GM12878 (cell line): ENCODE measurements at regions not wholly inside any gene's neighbourhood (a gene's known extent, or its start where the extent isn't known, plus 50 kb on each side); places are given as distances from the start of the nearest gene placed in this dataset.

Source experiments
- ATAC-seq: fragments of 200-7000 bp; cut with Tn5 transposase; 3 replicates; pipeline ENCODE4 v1.9.1; 2020; ENCODE audit warnings: mild to moderate bottlenecking, moderate library complexity
- BruUV-seq: library from RNA; stranded (reverse); fragments of 400-500 nt; replicated peaks from 2 replicates; lab custom pipeline; 2021; lab: Mats Ljungman, UMichigan
- CTCF ChIA-PET: fragments of 300-600 bp; sonication (Branson Sonifier 250); formaldehyde crosslinking; extraction: SDS; loops from one replicate; lab custom pipeline; 2021; ENCODE audit warnings: inconsistent platforms; lab: Yijun Ruan, JAX
- POLR2A ChIA-PET: fragments of 350-600 bp; formaldehyde crosslinking; extraction: SDS; loops from one replicate; lab custom pipeline; 2021; ENCODE audit warnings: inconsistent platforms; lab: Charles Lee
- RAD21 ChIA-PET: fragments of 300-600 bp; sonication (Branson Sonifier 250); formaldehyde crosslinking; loops from one replicate; lab custom pipeline; 2023; ENCODE audit warnings: antibody characterized with exemption; ENCODE audit not compliant: unreplicated experiment; lab: Charles Lee
- SMC1A ChIA-PET: fragments of 300-600 bp; sonication (Branson Sonifier 250); formaldehyde crosslinking; loops from one replicate; lab custom pipeline; 2023; ENCODE audit not compliant: unreplicated experiment, uncharacterized antibody; lab: Charles Lee
- DNase-seq: peaks from one replicate; pipeline ENCODE4 v3.0.0-alpha.2; 2011; ENCODE audit warnings: low read depth, low spot score
- FAIRE-seq: peaks from 3 replicates; lab custom pipeline; 2011; peaks lifted over from hg19 to GRCh38; lab: Jason Lieb, UNC
- H2AFZ ChIP-seq: 2 replicates; pipeline ENCODE4 v1.6.0; 2011; ENCODE audit warnings: low read depth, low read length, control low read depth; ENCODE audit not compliant: control insufficient read depth
- H3K27ac ChIP-seq: 2 replicates; pipeline ENCODE4 v1.5.1; 2011; ENCODE audit warnings: control low read depth; ENCODE audit not compliant: control insufficient read depth, insufficient read depth
- H3K27me3 ChIP-seq, 2 experiments: replicated peaks in 1 of 2; 2 replicates each; pipeline versions ENCODE4 v1.6.0 to v1.6.1; 2011; ENCODE audit warnings: low read length in 1 of 2; ENCODE audit not compliant: control insufficient read depth in 2 of 2, insufficient read depth in 2 of 2
- H3K36me3 ChIP-seq, 2 experiments: 2 replicates each; pipeline ENCODE4 v1.5.1; 2011; ENCODE audit warnings: low read length in 1 of 2; ENCODE audit not compliant: control insufficient read depth in 2 of 2, insufficient read depth in 2 of 2
- H3K4me1 ChIP-seq: 2 replicates; pipeline ENCODE4 v1.6.1; 2011; ENCODE audit warnings: mild to moderate bottlenecking, low read length, moderate library complexity, mixed read lengths; ENCODE audit not compliant: control insufficient read depth, insufficient read depth
- H3K4me2 ChIP-seq: 2 replicates; pipeline ENCODE4 v1.6.0; 2011; ENCODE audit warnings: control low read depth; ENCODE audit not compliant: control insufficient read depth, insufficient read depth
- H3K4me3 ChIP-seq: fragments of 200-600 bp; sonication (generic); 2 replicates; pipeline ENCODE4 v1.5.1; 2016
- H3K79me2 ChIP-seq: 2 replicates; pipeline ENCODE4 v1.6.0; 2011; ENCODE audit warnings: low read length; ENCODE audit not compliant: control insufficient read depth, insufficient read depth
- H3K9ac ChIP-seq: 2 replicates; pipeline ENCODE4 v1.8.0; 2011; ENCODE audit warnings: low read length, control low read depth, mixed read lengths; ENCODE audit not compliant: control insufficient read depth, insufficient read depth
- H3K9me3 ChIP-seq: replicated peaks from 3 replicates; pipeline ENCODE4 v1.5.1; 2011; ENCODE audit warnings: mild to moderate bottlenecking, low read length; ENCODE audit not compliant: control insufficient read depth, insufficient read depth
- H4K20me1 ChIP-seq: 2 replicates; pipeline ENCODE4 v1.6.0; 2011; ENCODE audit not compliant: control insufficient read depth, insufficient read depth
- BCL11A ChIP-seq: IDR thresholded peaks from 2 replicates; pipeline ENCODE4 v1.6.1; 2011; ENCODE audit warnings: low read depth, low read length
- BHLHE40 ChIP-seq, 2 experiments: fragments of 450-650 bp in 1 of 2; IDR thresholded peaks; 2 replicates each; pipeline ENCODE4 v1.6.1; 2011 to 2017; ENCODE audit warnings: low read depth in 2 of 2, borderline replicate concordance in 1 of 2, improper control_type of control experiment in 1 of 2, low read length in 1 of 2, mild to moderate bottlenecking in 1 of 2
- CHD1 ChIP-seq: IDR thresholded peaks from 2 replicates; pipeline ENCODE4 v1.6.1; 2012; ENCODE audit warnings: low read depth, low read length, improper control_type of control experiment
- CHD2 ChIP-seq: IDR thresholded peaks from 2 replicates; pipeline ENCODE4 v1.6.1; 2011; ENCODE audit warnings: low read depth, low read length, improper control_type of control experiment, borderline replicate concordance
- CHD4 ChIP-seq: fragments of 200-600 bp; sonication (generic); IDR thresholded peaks from 2 replicates; pipeline ENCODE4 v1.6.1; 2016; ENCODE audit warnings: mild to moderate bottlenecking
- ESRRA ChIP-seq: IDR thresholded peaks from 2 replicates; pipeline ENCODE4 v1.6.1; 2012; ENCODE audit warnings: mild to moderate bottlenecking, low read length, improper control_type of control experiment
- EZH2 ChIP-seq: IDR thresholded peaks from 2 replicates; pipeline ENCODE4 v1.6.1; 2012; ENCODE audit warnings: low read depth, mild to moderate bottlenecking, control low read depth, inconsistent platforms, low read length, borderline replicate concordance; ENCODE audit not compliant: control insufficient read depth
- FOXM1 ChIP-seq: IDR thresholded peaks from 2 replicates; pipeline ENCODE4 v1.6.1; 2012; ENCODE audit warnings: low read depth, mild to moderate bottlenecking, inconsistent platforms, low read length, moderate library complexity
- HDAC6 ChIP-seq: fragments of 200-600 bp; sonication (generic); IDR thresholded peaks from one replicate; pipeline ENCODE4 v1.8.0; 2017; ENCODE audit warnings: antibody characterized with exemption; ENCODE audit not compliant: unreplicated experiment
- IKZF1 ChIP-seq: fragments of 450-650 bp; conservative IDR thresholded peaks from 2 replicates; pipeline ENCODE4 v1.6.1; 2017; ENCODE audit warnings: antibody characterized with exemption, mild to moderate bottlenecking
- IKZF2 ChIP-seq, 2 experiments: fragments of 450-650 bp; IDR thresholded peaks; 2 replicates each; pipeline ENCODE4 v1.6.1; 2017; ENCODE audit warnings: mild to moderate bottlenecking in 2 of 2, moderate library complexity in 2 of 2
- IRF4 ChIP-seq: IDR thresholded peaks from 2 replicates; pipeline ENCODE4 v1.6.1; 2011; ENCODE audit warnings: low read depth, low read length
- NFIC ChIP-seq: IDR thresholded peaks from 2 replicates; pipeline ENCODE4 v1.6.1; 2012; ENCODE audit warnings: low read depth, mild to moderate bottlenecking, inconsistent platforms, low read length, moderate library complexity
- NR2C2 ChIP-seq: IDR thresholded peaks from 2 replicates; pipeline ENCODE4 v1.6.1; 2011; ENCODE audit warnings: borderline replicate concordance, low read depth; ENCODE audit not compliant: control insufficient read depth, insufficient read length
- RUNX3 ChIP-seq: IDR thresholded peaks from 2 replicates; pipeline ENCODE4 v1.6.1; 2012; ENCODE audit warnings: low read length, inconsistent platforms
- SIX5 ChIP-seq: IDR thresholded peaks from 2 replicates; pipeline ENCODE4 v1.6.1; 2011; ENCODE audit warnings: mild to moderate bottlenecking, low read depth, low read length, moderate library complexity; ENCODE audit not compliant: severe bottlenecking
- STAT1 ChIP-seq: fragments of 450-650 bp; conservative IDR thresholded peaks from 2 replicates; pipeline ENCODE4 v1.6.1; 2014; ENCODE audit warnings: antibody characterized with exemption, mild to moderate bottlenecking
- ZNF24 ChIP-seq: fragments of 450-650 bp; IDR thresholded peaks from 2 replicates; pipeline ENCODE4 v1.6.1; 2017; ENCODE audit warnings: antibody characterized with exemption, mild to moderate bottlenecking
- WGBS: methylation state at CpG from one replicate; pipeline ENCODE4 v1.1.6; 2016; ENCODE audit warnings: low lambda C conversion rate; ENCODE audit not compliant: insufficient replicate concordance, insufficient coverage; ENCODE audit errors: missing lambda C conversion rate; 5-methylcytosine and 5-hydroxymethylcytosine counted together
- in situ Hi-C: fragments of 300-500 bp; cut with MboI; formaldehyde crosslinking; loops from 9 replicates; pipeline ENCODE4 v1.14.3; 2018; ENCODE audit warnings: mixed read lengths
- intact Hi-C: fragments of 100-400 bp; cut with micrococcal nuclease; formaldehyde crosslinking; loops from one replicate; pipeline ENCODE4 v1.14.2; 2022; ENCODE audit not compliant: unreplicated experiment
- TF ChIP-seq, protein P1 (sequence below): IDR thresholded peaks from 2 replicates; pipeline ENCODE4 v1.6.1; 2012; ENCODE audit warnings: mild to moderate bottlenecking, low read depth, low read length
- TF ChIP-seq, protein P2 (sequence below), 3 experiments: IDR thresholded peaks in 2 of 3; conservative IDR thresholded peaks in 1 of 3; 2 replicates each; pipeline ENCODE4 v1.5.1; 2011; ENCODE audit warnings: low read depth in 3 of 3, low read length in 3 of 3, mild to moderate bottlenecking in 3 of 3, control low read depth in 2 of 3, moderate library complexity in 2 of 3, inconsistent platforms in 1 of 3, mixed read lengths in 1 of 3; ENCODE audit not compliant: control insufficient read depth in 2 of 3, insufficient read depth in 1 of 3; ENCODE audit errors: extremely low read depth in 1 of 3

- no peaks in the 10 kb centered on the region for H3K27me3 ChIP-seq
- in situ Hi-C loops, result no loop called here
- peaks cover 5% of the 10 kb centered on the region; the same call in 2 of the 3 replicates for H3K9me3 ChIP-seq
- H3K36me3 ChIP-seq, result no peaks in the 10 kb centered on the region
- peaks cover 18% of the 10 kb centered on the region for H3K4me1 ChIP-seq
- no peaks in the 10 kb centered on the region for H4K20me1 ChIP-seq
- H3K9ac ChIP-seq, result 0 out of 2 replicates have a peak overlapping the region, but pooled peaks have one; percentile 1
- ChIA-PET SMC1A (interaction anchor here (1.1 kb wide), 1 partner anchor 182 kb away, joined by 3 read pairs; no protein-coding TSS in a partner anchor), CTCF (interaction anchor here (1.0 kb wide), 1 partner anchor 181 kb away, joined by 3 read pairs; the partner anchor contains the start of gene TBL1XR1), POLR2A (no interaction called here), RAD21 (interaction anchor here (1.8 kb wide), 1 partner anchor 15 kb away, joined by 4 read pairs; no protein-coding TSS in a partner anchor)
- FAIRE-seq (peak; percentile 86), DNase-seq (peak; percentile 71), ATAC-seq (peak; percentile 90)
- BruUV-seq, result no TSS peak
- no peak overlapping the region for H3K4me3 ChIP-seq
- 18% methylated on average over 7 of the region's 7 CpGs for WGBS
- no peaks in the 10 kb centered on the region for H3K79me2 ChIP-seq
- peak overlapping the region; percentile 88 for H2AFZ ChIP-seq
- intact Hi-C loops, result loop anchor here (2.0 to 5.0 kb wide), 2 partner anchors 17 to 69 kb away; no protein-coding TSS in a partner anchor
- peak overlapping the region; percentile 63 for H3K4me2 ChIP-seq
- peak overlapping the region; percentile 74 for H3K27ac ChIP-seq
- TF ChIP-seq CHD4 (no peak), BCL11A (0 out of 2 replicates have a peak, but pooled peaks have one; percentile 22), CHD2 (no peak), BHLHE40 (IDR thresholded peaks at IDR 0.05; ENCODE audit: borderline replicate concordance in 1 of 2, low read depth in 2 of 2, low read length in 1 of 2) (no peak), ZNF24 (no peak), NFIC (peak; percentile 61; the same call in 1 of the 2 replicates), ESRRA (no peak), NR2C2 (no peak), IKZF1 (peak; percentile 48; the same call in 1 of the 2 replicates), HDAC6 (no peak), IRF4 (no peak), STAT1 (no peak), EZH2 (no peak), SIX5 (no peak), RUNX3 (peak; percentile 53), FOXM1 (0 out of 2 replicates have a peak, but pooled peaks have one; percentile 26), IKZF2 (IDR thresholded peaks at IDR 0.05) (peak; percentile 28 to 53; a peak in 2 of 4 replicates), CHD1 (no peak)
- TF ChIP-seq, protein P1, sequence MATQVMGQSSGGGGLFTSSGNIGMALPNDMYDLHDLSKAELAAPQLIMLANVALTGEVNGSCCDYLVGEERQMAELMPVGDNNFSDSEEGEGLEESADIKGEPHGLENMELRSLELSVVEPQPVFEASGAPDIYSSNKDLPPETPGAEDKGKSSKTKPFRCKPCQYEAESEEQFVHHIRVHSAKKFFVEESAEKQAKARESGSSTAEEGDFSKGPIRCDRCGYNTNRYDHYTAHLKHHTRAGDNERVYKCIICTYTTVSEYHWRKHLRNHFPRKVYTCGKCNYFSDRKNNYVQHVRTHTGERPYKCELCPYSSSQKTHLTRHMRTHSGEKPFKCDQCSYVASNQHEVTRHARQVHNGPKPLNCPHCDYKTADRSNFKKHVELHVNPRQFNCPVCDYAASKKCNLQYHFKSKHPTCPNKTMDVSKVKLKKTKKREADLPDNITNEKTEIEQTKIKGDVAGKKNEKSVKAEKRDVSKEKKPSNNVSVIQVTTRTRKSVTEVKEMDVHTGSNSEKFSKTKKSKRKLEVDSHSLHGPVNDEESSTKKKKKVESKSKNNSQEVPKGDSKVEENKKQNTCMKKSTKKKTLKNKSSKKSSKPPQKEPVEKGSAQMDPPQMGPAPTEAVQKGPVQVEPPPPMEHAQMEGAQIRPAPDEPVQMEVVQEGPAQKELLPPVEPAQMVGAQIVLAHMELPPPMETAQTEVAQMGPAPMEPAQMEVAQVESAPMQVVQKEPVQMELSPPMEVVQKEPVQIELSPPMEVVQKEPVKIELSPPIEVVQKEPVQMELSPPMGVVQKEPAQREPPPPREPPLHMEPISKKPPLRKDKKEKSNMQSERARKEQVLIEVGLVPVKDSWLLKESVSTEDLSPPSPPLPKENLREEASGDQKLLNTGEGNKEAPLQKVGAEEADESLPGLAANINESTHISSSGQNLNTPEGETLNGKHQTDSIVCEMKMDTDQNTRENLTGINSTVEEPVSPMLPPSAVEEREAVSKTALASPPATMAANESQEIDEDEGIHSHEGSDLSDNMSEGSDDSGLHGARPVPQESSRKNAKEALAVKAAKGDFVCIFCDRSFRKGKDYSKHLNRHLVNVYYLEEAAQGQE, result no peak
- TF ChIP-seq, protein P2, sequence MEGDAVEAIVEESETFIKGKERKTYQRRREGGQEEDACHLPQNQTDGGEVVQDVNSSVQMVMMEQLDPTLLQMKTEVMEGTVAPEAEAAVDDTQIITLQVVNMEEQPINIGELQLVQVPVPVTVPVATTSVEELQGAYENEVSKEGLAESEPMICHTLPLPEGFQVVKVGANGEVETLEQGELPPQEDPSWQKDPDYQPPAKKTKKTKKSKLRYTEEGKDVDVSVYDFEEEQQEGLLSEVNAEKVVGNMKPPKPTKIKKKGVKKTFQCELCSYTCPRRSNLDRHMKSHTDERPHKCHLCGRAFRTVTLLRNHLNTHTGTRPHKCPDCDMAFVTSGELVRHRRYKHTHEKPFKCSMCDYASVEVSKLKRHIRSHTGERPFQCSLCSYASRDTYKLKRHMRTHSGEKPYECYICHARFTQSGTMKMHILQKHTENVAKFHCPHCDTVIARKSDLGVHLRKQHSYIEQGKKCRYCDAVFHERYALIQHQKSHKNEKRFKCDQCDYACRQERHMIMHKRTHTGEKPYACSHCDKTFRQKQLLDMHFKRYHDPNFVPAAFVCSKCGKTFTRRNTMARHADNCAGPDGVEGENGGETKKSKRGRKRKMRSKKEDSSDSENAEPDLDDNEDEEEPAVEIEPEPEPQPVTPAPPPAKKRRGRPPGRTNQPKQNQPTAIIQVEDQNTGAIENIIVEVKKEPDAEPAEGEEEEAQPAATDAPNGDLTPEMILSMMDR (IDR thresholded peaks at IDR 0.05 in 2 of 3, conservative IDR thresholded peaks at IDR 0.05 in 1 of 3; ENCODE audit: control insufficient read depth in 2 of 3, extremely low read depth in 1 of 3, insufficient read depth in 1 of 3, low read depth in 3 of 3, low read length in 3 of 3), result no peak
These were observed 180.9 kb upstream of the TBL1XR1 start for GRCh38 chr3:177378168-177378567.
